Activated CD4-positive, alpha-beta memory T cell treated with anti-CD3 and anti-CD28 coated beads, Interleukin-2, amount 10 ng/mL, durations not matched to agents 7 days and 5 days (primary cell): ENCODE measurements at regions not wholly inside any gene's neighbourhood (a gene's known extent, or its start where the extent isn't known, plus 50 kb on each side); places are given as distances from the start of the nearest gene placed in this dataset.

Source experiments
- CTCF ChIA-PET: fragments of 350-600 bp; sonication (Branson Sonifier 250); formaldehyde crosslinking; loops from one replicate; lab custom pipeline; 2021; ENCODE audit warnings: antibody characterized with exemption, inconsistent platforms; lab: Charles Lee
- POLR2A ChIA-PET: fragments of 350-600 bp; sonication (Branson Sonifier 250); formaldehyde crosslinking; loops from one replicate; lab custom pipeline; 2021; ENCODE audit warnings: antibody characterized with exemption; lab: Charles Lee
- DNase-seq: peaks from one replicate; pipeline ENCODE4 v3.0.0-alpha.2; 2020
- H3K27ac Mint-ChIP-seq: one replicate; pipeline ENCODE4 v1.8.0; 2021; ENCODE audit warnings: mild to moderate bottlenecking, mixed read lengths
- H3K27me3 Mint-ChIP-seq: one replicate; pipeline ENCODE4 v1.8.0; 2021; ENCODE audit warnings: mixed read lengths
- H3K36me3 Mint-ChIP-seq: one replicate; pipeline ENCODE4 v1.8.0; 2021; ENCODE audit warnings: low read depth, mixed read lengths
- H3K4me1 Mint-ChIP-seq: one replicate; pipeline ENCODE4 v1.8.0; 2021; ENCODE audit warnings: mixed read lengths
- H3K4me3 Mint-ChIP-seq: one replicate; pipeline ENCODE4 v1.8.0; 2021; ENCODE audit warnings: mild to moderate bottlenecking, mixed read lengths
- H3K9me3 Mint-ChIP-seq: one replicate; pipeline ENCODE4 v1.8.0; 2021; ENCODE audit warnings: mixed read lengths

- CTCF ChIA-PET = no interaction called here
- Mint-ChIP-seq H3K27ac (no peak overlapping the region), H3K36me3 (no peaks in the 10 kb centered on the region), H3K4me3 (no peak overlapping the region), H3K4me1 (no peaks in the 10 kb centered on the region), H3K27me3 (no peaks in the 10 kb centered on the region), H3K9me3 (peaks cover 2% of the 10 kb centered on the region)
- DNase-seq = no peak
- POLR2A ChIA-PET = no interaction called here
These were observed 850.4 kb downstream of the STIM2 start for GRCh38 chr4:27711041-27711440.

DNA sequence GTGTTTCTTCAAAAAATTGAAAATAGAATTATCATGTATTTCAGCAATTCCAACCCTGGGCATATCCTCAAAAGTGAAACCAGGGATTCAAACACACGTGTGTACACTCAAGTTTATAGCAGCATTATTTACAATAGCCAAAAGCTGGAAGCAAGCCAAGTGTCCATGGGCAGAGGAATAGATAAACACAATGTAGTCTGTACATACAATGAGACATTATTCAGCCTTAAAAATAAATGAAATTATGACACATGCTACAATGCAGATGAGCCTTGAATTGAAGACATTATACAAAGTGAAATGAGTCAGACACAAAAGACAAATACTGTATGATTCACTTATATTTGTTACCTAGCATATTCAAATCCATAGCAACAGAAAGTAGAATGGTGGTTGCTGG is 853.4 kb downstream of the STIM2 start:
- POLR2A ChIA-PET = no interaction called here
- Mint-ChIP-seq H3K36me3 (no peaks in the 10 kb centered on the region), H3K4me1 (no peaks in the 10 kb centered on the region)

GRCh38 chr4:27716693-27717430 is 856.2 kb downstream of the STIM2 start:
- Mint-ChIP-seq H3K4me3 (no peak overlapping the region), H3K9me3 (peaks cover 2% of the 10 kb centered on the region), H3K27me3 (no peaks in the 10 kb centered on the region), H3K36me3 (no peaks in the 10 kb centered on the region), H3K27ac (no peak overlapping the region), H3K4me1 (no peaks in the 10 kb centered on the region)
- CTCF ChIA-PET = no interaction called here
- no peak for DNase-seq
- POLR2A ChIA-PET = no interaction called here

More for the DNA sequence above, 853.4 kb downstream of the STIM2 start:
- H3K27ac Mint-ChIP-seq = no peak overlapping the region
- H3K9me3 Mint-ChIP-seq = peaks cover 2% of the 10 kb centered on the region
- CTCF ChIA-PET = no interaction called here
- H3K27me3 Mint-ChIP-seq = no peaks in the 10 kb centered on the region
- no peak overlapping the region for H3K4me3 Mint-ChIP-seq
- no peak for DNase-seq

DNA sequence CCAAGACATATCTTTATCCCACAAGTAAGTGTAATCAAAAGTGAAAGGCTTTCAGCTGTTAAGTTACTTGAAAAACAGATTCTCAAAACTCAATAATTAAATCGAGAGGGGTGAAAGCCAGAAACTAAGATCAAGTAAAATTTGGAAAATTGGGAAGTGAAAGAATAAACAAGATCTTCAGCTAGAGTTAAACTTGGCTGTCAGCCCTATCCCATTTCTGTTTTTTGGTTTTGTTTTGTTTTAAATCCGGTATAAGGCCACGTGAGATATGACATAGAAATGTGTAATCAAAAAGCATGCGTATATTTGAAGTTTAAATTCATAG is 856.8 kb downstream of the STIM2 start:
- no peaks in the 10 kb centered on the region for H3K27me3 Mint-ChIP-seq
- CTCF ChIA-PET = no interaction called here
- POLR2A ChIA-PET = no interaction called here
- H3K4me3 Mint-ChIP-seq = no peak overlapping the region
- H3K27ac Mint-ChIP-seq = no peak overlapping the region
- no peaks in the 10 kb centered on the region for H3K4me1 Mint-ChIP-seq
- H3K9me3 Mint-ChIP-seq = peaks cover 2% of the 10 kb centered on the region
- no peaks in the 10 kb centered on the region for H3K36me3 Mint-ChIP-seq
- DNase-seq = no peak

DNA sequence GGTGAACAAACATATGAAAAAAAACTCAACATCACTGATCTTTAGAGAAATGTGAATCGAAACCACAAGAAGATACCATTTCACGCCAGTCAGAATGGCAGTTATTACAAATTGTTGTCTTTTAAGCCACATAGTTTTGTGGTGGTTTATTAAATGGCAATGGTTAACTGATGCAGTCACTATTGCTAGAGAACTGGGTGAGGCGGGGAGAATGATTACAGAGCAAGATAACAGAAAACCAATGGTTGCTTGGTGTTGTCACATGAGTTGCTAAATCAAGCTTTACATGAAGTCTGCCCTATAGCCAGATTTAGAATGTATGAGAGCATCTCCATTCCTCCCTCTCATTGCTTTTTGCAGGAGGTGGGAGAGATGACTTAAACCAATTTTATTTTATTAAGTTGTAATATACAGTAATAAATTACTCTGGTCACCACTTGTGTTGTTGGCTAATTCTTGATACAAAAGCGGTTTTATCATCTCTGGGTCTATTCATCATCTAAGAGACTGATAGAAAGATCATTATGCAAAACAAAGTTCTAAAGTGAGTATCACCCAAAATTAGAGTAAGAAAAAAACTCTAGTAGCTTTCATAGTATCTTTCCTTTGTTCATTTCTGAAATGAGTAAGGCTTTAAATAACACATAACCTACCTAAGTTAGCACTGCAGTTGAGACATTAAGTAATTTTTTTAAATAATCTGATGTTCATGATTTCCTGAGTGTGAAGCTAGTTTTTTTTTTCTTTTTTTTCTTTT is 859.5 kb downstream of the STIM2 start:
- ChIA-PET POLR2A (no interaction called here), CTCF (no interaction called here)
- H3K27ac Mint-ChIP-seq = no peak overlapping the region
- H3K4me3 Mint-ChIP-seq = no peak overlapping the region
- H3K4me1 Mint-ChIP-seq = no peaks in the 10 kb centered on the region
- H3K9me3 Mint-ChIP-seq = no peaks in the 10 kb centered on the region
- H3K27me3 Mint-ChIP-seq = no peaks in the 10 kb centered on the region
- no peak for DNase-seq
- no peaks in the 10 kb centered on the region for H3K36me3 Mint-ChIP-seq

- no peaks in the 10 kb centered on the region for H3K27me3 Mint-ChIP-seq
- POLR2A ChIA-PET = no interaction called here
These were observed 860.6 kb downstream of the STIM2 start for GRCh38 chr4:27721193-27721592.

GRCh38 chr4:27728892-27729291 is 868.3 kb downstream of the STIM2 start:
- DNase-seq = no peak
- H3K4me1 Mint-ChIP-seq = no peaks in the 10 kb centered on the region
- no peaks in the 10 kb centered on the region for H3K36me3 Mint-ChIP-seq
- H3K4me3 Mint-ChIP-seq = no peak overlapping the region
- no peaks in the 10 kb centered on the region for H3K27me3 Mint-ChIP-seq
- no peak overlapping the region for H3K27ac Mint-ChIP-seq
- POLR2A ChIA-PET = no interaction called here
- CTCF ChIA-PET = no interaction called here
- no peaks in the 10 kb centered on the region for H3K9me3 Mint-ChIP-seq

More at GRCh38 chr4:27721193-27721592, 860.6 kb downstream of the STIM2 start:
- Mint-ChIP-seq H3K27ac (no peak overlapping the region), H3K4me1 (no peaks in the 10 kb centered on the region), H3K36me3 (no peaks in the 10 kb centered on the region), H3K4me3 (no peak overlapping the region), H3K9me3 (no peaks in the 10 kb centered on the region)
- CTCF ChIA-PET = no interaction called here
- no peak for DNase-seq

GRCh38 chr4:27742816-27743215 is 882.2 kb downstream of the STIM2 start:
- POLR2A ChIA-PET = no interaction called here
- no peak for DNase-seq

DNA sequence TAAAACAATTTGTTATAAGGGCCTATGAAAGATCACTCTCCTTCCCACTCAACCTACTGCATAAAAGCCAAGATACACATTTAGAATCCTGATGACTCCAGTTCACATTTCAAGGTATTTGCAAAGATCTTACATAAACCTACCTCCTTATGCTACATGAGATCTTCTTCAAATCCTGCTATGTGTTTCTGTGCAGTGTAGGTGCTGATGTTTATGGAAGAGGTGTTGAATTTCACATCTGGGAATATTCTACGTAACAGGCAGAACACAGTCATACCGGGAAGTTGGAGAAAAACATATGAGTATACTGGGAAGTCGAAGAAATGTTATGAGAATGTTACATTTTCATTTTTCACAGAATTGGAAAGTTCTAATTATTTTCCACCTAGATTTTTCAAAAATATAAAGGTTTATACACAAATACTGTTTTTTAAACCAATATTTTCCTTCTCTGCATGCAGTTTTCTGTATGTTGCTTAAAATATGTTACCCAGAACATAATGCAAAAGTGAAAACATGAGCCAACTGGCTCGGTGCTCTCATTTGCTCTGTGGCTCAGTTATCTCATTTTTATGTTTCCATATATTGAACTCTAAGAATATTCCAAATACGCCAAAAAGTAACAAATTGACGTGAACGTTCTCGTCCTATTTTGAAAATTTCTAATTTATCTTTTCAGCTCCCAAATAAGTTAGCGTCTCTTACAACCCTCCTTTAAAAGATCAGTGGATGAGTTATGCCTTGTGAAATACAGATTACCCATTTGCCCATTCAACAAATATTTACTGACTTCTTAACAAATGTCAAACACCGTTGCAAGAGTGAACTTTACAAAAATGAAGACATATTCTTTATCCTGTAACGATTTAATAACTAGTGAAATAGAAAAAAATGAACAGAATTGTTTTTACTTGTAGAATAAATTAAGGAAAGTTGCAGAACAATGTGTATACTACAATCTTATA is 899.3 kb downstream of the STIM2 start:
- no peaks in the 10 kb centered on the region for H3K4me1 Mint-ChIP-seq
- ChIA-PET POLR2A (no interaction called here), CTCF (no interaction called here)
- no peak for DNase-seq
- H3K36me3 Mint-ChIP-seq = no peaks in the 10 kb centered on the region
- H3K27ac Mint-ChIP-seq = no peak overlapping the region
- no peaks in the 10 kb centered on the region for H3K27me3 Mint-ChIP-seq
- H3K4me3 Mint-ChIP-seq = no peak overlapping the region
- H3K9me3 Mint-ChIP-seq = peaks cover 3% of the 10 kb centered on the region

More at GRCh38 chr4:27742816-27743215, 882.2 kb downstream of the STIM2 start:
- Mint-ChIP-seq H3K4me3 (no peak overlapping the region), H3K36me3 (no peaks in the 10 kb centered on the region), H3K9me3 (peaks cover 6% of the 10 kb centered on the region), H3K27me3 (no peaks in the 10 kb centered on the region), H3K4me1 (no peaks in the 10 kb centered on the region), H3K27ac (no peak overlapping the region)
- CTCF ChIA-PET = no interaction called here

GRCh38 chr4:27763830-27764525 is 903.3 kb downstream of the STIM2 start:
- ChIA-PET POLR2A (no interaction called here), CTCF (no interaction called here)
- H3K4me3 Mint-ChIP-seq = no peak overlapping the region
- H3K27me3 Mint-ChIP-seq = no peaks in the 10 kb centered on the region
- H3K27ac Mint-ChIP-seq = no peak overlapping the region
- no peaks in the 10 kb centered on the region for H3K36me3 Mint-ChIP-seq
- DNase-seq = no peak
- H3K4me1 Mint-ChIP-seq = no peaks in the 10 kb centered on the region
- peaks cover 3% of the 10 kb centered on the region for H3K9me3 Mint-ChIP-seq

- no peak for DNase-seq
- ChIA-PET CTCF (no interaction called here), POLR2A (no interaction called here)
- Mint-ChIP-seq H3K27ac (no peak overlapping the region), H3K36me3 (no peaks in the 10 kb centered on the region), H3K4me3 (no peak overlapping the region), H3K9me3 (peaks cover 2% of the 10 kb centered on the region), H3K27me3 (no peaks in the 10 kb centered on the region), H3K4me1 (no peaks in the 10 kb centered on the region)
These were observed 903.8 kb downstream of the STIM2 start for GRCh38 chr4:27764526-27764837.

DNA sequence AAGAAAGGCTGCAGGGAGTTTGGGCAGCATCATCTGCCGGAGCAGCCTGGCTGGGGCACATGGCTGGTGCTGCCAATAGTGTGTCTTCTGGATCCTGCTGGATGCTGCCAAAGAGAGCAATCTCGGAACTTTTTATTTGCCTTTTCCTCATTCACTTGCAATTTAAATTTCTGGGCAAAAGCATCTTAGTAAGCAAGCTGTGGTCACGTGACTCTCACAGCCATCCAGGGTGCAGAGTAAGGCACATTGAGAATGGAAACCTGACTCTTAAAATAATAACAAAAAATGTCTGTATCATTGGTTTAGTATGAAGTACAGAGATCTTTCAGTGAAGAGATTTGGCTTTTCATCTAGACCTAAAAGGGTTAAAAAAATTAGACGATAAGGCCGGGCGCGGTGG is 910.3 kb downstream of the STIM2 start:
- H3K27me3 Mint-ChIP-seq = no peaks in the 10 kb centered on the region
- H3K27ac Mint-ChIP-seq = no peak overlapping the region
- no peak overlapping the region for H3K4me3 Mint-ChIP-seq
- no peaks in the 10 kb centered on the region for H3K9me3 Mint-ChIP-seq
- DNase-seq = no peak
- ChIA-PET POLR2A (no interaction called here), CTCF (no interaction called here)
- no peaks in the 10 kb centered on the region for H3K4me1 Mint-ChIP-seq
- H3K36me3 Mint-ChIP-seq = no peaks in the 10 kb centered on the region

- peaks cover 3% of the 10 kb centered on the region for H3K9me3 Mint-ChIP-seq
- H3K4me1 Mint-ChIP-seq = no peaks in the 10 kb centered on the region
- H3K4me3 Mint-ChIP-seq = no peak overlapping the region
- ChIA-PET POLR2A (no interaction called here), CTCF (no interaction called here)
- no peak overlapping the region for H3K27ac Mint-ChIP-seq
- DNase-seq = no peak
- no peaks in the 10 kb centered on the region for H3K36me3 Mint-ChIP-seq
- H3K27me3 Mint-ChIP-seq = no peaks in the 10 kb centered on the region
These were observed 914.5 kb downstream of the STIM2 start for GRCh38 chr4:27775156-27775555.
